Calu3 (cell line): ENCODE measurements at regions not wholly inside any gene's neighbourhood (a gene's known extent, or its start where the extent isn't known, plus 50 kb on each side); places are given as distances from the start of the nearest gene placed in this dataset.

Source experiments
- BruUV-seq: library from RNA; stranded (reverse); fragments of 400-500 nt; replicated peaks from 2 replicates; lab custom pipeline; 2021; lab: Mats Ljungman, UMichigan
- CTCF ChIA-PET: fragments of 300-600 bp; sonication (Branson Sonifier 250); formaldehyde crosslinking; loops from one replicate; lab custom pipeline; 2022; ENCODE audit warnings: antibody characterized with exemption; lab: Charles Lee
- DNase-seq: peaks from one replicate; pipeline ENCODE4 v3.0.0; 2022
- H3K27ac Mint-ChIP-seq: one replicate; pipeline ENCODE4 v1.8.0; 2022; ENCODE audit warnings: mixed read lengths; ENCODE audit not compliant: unreplicated experiment
- H3K27me3 Mint-ChIP-seq: one replicate; pipeline ENCODE4 v1.8.0; 2022; ENCODE audit warnings: mixed read lengths; ENCODE audit not compliant: unreplicated experiment
- H3K36me3 Mint-ChIP-seq: one replicate; pipeline ENCODE4 v1.8.0; 2022; ENCODE audit warnings: mild to moderate bottlenecking, moderate library complexity, mixed read lengths; ENCODE audit not compliant: insufficient read depth, unreplicated experiment
- H3K4me1 Mint-ChIP-seq: one replicate; pipeline ENCODE4 v1.8.0; 2022; ENCODE audit warnings: mild to moderate bottlenecking, low read depth, mixed read lengths; ENCODE audit not compliant: unreplicated experiment
- H3K4me3 Mint-ChIP-seq: one replicate; pipeline ENCODE4 v1.8.0; 2022; ENCODE audit warnings: mild to moderate bottlenecking, low read depth, moderate library complexity, mixed read lengths; ENCODE audit not compliant: unreplicated experiment
- H3K9me3 Mint-ChIP-seq: one replicate; pipeline ENCODE4 v1.8.0; 2022; ENCODE audit warnings: low read depth, mixed read lengths; ENCODE audit not compliant: unreplicated experiment
- intact Hi-C: fragments of 100-400 bp; cut with micrococcal nuclease; formaldehyde crosslinking; loops from one replicate; pipeline ENCODE4 v1.10.0; 2022; ENCODE audit not compliant: unreplicated experiment
- TF ChIP-seq, protein P1 (sequence below): fragments of 200-600 bp; IDR thresholded peaks from one replicate; pipeline ENCODE4 v1.8.0; 2022; ENCODE audit warnings: antibody characterized with exemption; ENCODE audit not compliant: unreplicated experiment

DNA sequence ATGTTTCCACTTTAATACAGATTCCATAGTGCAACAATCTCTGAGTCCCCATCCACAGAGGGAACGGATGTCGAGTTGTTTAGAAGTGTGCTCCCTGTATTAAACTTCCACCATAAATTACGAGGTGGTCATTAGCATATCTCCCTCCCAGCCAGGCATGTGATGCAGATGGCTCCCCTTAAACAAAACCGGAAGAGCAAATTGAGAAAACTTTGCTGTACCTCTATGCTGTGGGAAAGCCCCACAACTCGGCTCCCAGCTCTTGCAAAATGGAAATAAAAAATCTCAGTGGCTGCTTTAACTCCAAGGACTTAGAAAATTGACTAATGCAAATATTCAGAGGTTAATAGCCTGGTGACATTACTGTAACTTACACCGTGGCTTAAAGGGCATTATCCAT lies 290.9 kb downstream of the MAF start:
- no peaks in the 10 kb centered on the region for H3K9me3 Mint-ChIP-seq
- no peaks in the 10 kb centered on the region for H3K4me1 Mint-ChIP-seq
- CTCF ChIA-PET = no interaction called here
- peaks cover 62% of the 10 kb centered on the region for H3K27me3 Mint-ChIP-seq
- BruUV-seq = no TSS peak
- intact Hi-C loops = no loop called here
- TF ChIP-seq, protein P1, sequence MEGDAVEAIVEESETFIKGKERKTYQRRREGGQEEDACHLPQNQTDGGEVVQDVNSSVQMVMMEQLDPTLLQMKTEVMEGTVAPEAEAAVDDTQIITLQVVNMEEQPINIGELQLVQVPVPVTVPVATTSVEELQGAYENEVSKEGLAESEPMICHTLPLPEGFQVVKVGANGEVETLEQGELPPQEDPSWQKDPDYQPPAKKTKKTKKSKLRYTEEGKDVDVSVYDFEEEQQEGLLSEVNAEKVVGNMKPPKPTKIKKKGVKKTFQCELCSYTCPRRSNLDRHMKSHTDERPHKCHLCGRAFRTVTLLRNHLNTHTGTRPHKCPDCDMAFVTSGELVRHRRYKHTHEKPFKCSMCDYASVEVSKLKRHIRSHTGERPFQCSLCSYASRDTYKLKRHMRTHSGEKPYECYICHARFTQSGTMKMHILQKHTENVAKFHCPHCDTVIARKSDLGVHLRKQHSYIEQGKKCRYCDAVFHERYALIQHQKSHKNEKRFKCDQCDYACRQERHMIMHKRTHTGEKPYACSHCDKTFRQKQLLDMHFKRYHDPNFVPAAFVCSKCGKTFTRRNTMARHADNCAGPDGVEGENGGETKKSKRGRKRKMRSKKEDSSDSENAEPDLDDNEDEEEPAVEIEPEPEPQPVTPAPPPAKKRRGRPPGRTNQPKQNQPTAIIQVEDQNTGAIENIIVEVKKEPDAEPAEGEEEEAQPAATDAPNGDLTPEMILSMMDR = no peak
- H3K36me3 Mint-ChIP-seq = no peaks in the 10 kb centered on the region
- H3K4me3 Mint-ChIP-seq = no peak overlapping the region
- DNase-seq = no peak
- H3K27ac Mint-ChIP-seq = no peak overlapping the region

DNA sequence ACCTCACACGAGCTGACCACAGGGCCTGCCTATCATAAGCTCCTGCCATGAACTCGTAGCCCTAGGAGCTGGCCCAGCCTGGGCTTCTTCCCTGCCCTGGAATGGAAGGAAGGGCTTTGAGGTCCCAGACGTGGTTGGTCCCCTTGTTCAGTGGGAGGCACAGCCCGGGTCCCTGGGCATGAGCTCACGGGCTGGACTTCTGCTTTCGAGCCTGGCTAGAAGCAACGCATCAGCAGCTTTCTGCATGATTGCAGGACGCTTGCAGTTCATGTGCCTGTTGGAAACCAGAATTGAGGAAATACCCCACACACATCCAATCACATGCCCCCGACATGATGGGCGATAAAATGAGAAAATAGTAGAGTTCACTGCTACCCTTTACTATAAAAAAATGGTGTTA lies 293.3 kb downstream of the MAF start:
- BruUV-seq = no TSS peak
- Mint-ChIP-seq H3K4me1 (no peaks in the 10 kb centered on the region), H3K36me3 (no peaks in the 10 kb centered on the region), H3K9me3 (no peaks in the 10 kb centered on the region), H3K4me3 (no peak overlapping the region), H3K27ac (no peak overlapping the region), H3K27me3 (peaks cover 77% of the 10 kb centered on the region)
- intact Hi-C loops = no loop called here
- DNase-seq = no peak
- TF ChIP-seq, protein P1 = no peak
- CTCF ChIA-PET = no interaction called here

DNA sequence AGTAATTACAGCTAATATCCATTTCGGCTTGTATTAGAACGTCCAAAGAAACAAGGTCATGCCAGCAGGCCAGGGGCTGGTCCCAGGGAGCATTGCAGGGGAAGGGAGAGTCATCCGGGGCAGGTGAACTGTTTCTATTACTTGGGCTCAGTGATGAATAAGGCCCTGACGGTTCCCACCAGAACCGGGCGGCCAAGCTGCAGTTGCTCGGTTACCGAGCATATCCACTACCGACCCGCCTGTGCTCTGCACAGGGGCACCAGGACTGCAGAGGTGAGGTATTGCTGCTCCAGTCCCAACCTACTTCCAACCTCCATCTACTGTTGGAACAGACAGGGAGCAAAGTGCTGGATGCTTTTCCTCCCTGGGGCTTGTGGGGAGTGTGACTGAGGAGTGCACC lies 295.5 kb downstream of the MAF start:
- Mint-ChIP-seq H3K4me3 (no peak overlapping the region), H3K27me3 (peaks cover 61% of the 10 kb centered on the region), H3K27ac (no peak overlapping the region), H3K9me3 (no peaks in the 10 kb centered on the region), H3K36me3 (no peaks in the 10 kb centered on the region), H3K4me1 (no peaks in the 10 kb centered on the region)
- CTCF ChIA-PET = no interaction called here
- intact Hi-C loops = no loop called here
- TF ChIP-seq, protein P1 = no peak
- DNase-seq = no peak
- BruUV-seq = no TSS peak

DNA sequence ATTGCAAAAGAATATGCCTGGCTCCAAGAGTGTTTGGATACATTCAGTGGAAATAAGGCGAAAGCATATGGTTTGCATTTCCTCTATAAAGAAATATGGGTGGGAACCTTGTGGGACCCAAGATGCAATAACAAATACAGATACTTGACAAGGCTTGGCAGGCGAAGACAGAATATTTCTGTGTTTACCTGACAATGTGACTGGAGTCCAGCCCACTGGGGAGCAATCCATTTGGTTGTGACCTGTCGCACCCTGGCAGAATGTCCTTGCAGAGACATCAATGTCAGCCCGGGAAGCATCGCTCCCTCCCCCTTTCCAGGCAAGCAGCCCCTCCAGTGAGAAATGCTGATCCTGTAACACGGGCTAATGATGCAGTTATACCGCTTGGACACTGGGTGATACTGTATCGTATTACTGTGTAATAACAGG lies 296.6 kb downstream of the MAF start:
- H3K27me3 Mint-ChIP-seq = peaks cover 54% of the 10 kb centered on the region
- no peak for DNase-seq
- CTCF ChIA-PET = no interaction called here
- H3K27ac Mint-ChIP-seq = no peak overlapping the region
- H3K4me3 Mint-ChIP-seq = no peak overlapping the region
- no peaks in the 10 kb centered on the region for H3K36me3 Mint-ChIP-seq
- no TSS peak for BruUV-seq
- TF ChIP-seq, protein P1 = no peak
- H3K4me1 Mint-ChIP-seq = no peaks in the 10 kb centered on the region
- intact Hi-C loops = no loop called here
- peaks cover 3% of the 10 kb centered on the region for H3K9me3 Mint-ChIP-seq

DNA sequence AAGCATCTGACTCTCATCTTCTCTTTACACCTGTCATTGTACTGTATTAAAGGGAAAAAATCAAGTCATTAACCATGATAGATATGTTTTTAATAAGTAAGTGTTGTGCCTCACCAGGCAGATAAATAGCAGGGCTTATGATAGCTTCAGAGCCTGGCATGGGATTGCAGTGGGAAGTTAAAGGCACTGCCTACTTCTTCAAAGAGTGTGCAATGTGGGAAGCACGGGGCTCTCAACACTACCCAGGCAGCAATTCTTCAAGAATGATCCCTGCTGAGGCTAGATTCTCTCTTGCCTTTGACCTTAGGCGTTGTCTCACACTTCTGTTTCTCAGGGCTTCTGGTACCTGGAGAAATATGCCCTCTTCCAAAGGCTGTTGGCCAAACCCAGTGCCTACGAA lies 297.3 kb downstream of the MAF start:
- Mint-ChIP-seq H3K9me3 (peaks cover 3% of the 10 kb centered on the region), H3K27ac (no peak overlapping the region), H3K27me3 (peaks cover 47% of the 10 kb centered on the region), H3K36me3 (no peaks in the 10 kb centered on the region), H3K4me3 (no peak overlapping the region), H3K4me1 (no peaks in the 10 kb centered on the region)
- DNase-seq = no peak
- TF ChIP-seq, protein P1 = no peak
- intact Hi-C loops = no loop called here
- no TSS peak for BruUV-seq
- CTCF ChIA-PET = interaction anchor here (1.0 kb wide), 1 partner anchor 9 kb away, joined by 3 read pairs; no protein-coding TSS in a partner anchor
